Tongue (tissue), 1 donor: ENCODE measurements at regions not wholly inside any gene's neighbourhood (a gene's known extent, or its start where the extent isn't known, plus 50 kb on each side); places are given as distances from the start of the nearest gene placed in this dataset.
"Not testable (repeated sequence)": the region's sequence is repeated elsewhere in the genome, so short reads cannot be mapped to it uniquely, and the experiment has no call there.

Experiments used
- DNase-seq: peaks from one replicate; pipeline ENCODE4 v3.0.0-alpha.2; 2015

GRCh38 chr4:174005422-174005821 lies 278.0 kb downstream of the FBXO8 start:
- peak; percentile 55 for DNase-seq

- DNase-seq, result no peak
Measured at GRCh38 chr4:173998471-173999144, 284.9 kb downstream of the FBXO8 start.

DNA sequence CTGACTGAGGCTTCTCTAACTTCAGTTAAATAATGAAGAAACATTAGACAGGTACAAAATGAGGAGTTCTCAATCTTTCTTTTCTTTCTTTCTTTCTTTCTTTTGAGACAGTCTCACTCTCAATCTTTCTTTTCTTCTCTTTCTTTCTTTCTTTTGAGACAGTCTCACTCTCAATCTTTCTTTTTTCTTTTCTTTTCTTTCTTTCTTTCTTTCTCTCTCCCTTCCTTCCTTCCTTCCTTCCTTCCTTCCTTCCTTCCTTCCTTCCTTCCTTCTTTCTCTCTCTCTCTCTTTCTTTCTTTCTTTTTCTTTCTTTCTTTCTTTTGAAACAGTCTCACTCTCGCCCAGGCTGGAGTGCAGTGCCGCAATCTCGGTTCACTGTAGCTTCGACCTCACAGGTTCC lies 287.7 kb downstream of the FBXO8 start:
- DNase-seq, result not testable (repeated sequence)

GRCh38 chr4:173991814-173992213 lies 291.7 kb downstream of the FBXO8 start:
- DNase-seq, result no peak

DNA sequence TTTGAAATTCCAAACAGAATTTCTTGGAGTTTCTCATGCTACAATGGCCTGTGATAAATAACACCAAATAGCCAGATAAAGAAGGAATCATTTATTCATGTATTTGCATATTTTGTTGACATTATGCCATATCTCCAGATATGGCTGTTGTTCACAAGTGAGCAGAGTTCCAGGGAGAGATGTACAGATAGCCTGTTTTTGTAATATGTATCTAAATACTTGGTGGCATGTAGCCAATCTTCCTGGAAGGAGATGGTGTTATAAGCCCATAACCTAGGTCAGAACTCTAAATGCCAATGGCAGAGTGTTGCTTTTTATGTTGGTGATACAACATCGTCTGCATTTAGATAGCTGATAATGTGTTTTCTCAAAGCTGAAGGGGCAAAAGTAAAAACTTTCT lies 292.2 kb downstream of the FBXO8 start:
- DNase-seq, result no peak

DNA sequence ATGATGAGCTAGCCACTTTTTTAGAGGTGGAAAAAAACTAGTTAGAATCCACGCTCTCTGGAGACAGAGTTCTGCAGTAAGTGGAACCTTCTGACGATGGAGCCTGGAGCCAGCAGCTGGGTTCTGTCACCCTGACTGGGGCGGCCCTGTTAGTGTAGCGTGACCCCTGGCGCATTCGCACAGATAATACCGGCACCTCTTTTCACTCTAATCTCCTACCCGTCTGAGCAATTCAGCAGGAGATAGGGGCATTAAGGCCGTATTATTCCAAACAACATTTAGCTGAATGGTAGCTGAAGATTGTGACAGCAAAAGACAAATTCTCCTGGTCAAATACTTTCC lies 292.6 kb downstream of the FBXO8 start:
- peak; percentile 35 for DNase-seq

DNA sequence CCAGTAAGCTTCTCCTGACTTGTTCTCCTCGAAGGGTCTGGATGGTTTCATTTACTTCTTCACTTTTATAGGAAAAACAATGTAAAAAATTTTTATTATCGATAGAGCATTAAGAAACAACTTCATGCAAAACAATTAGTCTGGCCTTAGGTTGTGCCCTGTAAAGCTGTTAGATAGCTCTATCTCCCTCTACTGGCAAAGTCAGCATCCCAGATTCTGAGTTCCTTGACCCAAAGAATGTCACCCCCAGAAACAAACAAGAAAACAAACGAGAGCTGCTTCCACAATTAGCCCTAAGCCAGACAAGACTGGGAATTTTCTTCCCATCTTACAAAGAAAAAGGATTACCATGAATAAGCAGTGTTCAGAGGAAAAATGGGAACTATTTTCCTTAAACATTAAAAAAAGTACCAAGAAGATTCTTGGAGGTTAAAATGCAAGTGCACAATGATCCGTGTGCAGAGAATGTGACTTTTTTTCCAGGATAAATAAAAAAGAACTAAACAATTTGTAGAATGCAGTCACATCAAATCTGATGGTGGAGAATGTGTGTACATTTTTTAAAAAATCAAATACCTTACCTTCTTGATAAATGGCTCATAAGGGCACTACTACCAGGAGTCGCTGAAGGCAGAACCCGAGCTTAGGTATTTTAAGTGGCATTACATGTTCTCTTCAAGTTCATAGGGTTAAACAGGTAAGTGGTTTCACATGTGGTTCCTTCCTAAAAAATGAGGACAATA lies 293.2 kb downstream of the FBXO8 start:
- peak; percentile 47 for DNase-seq

DNA sequence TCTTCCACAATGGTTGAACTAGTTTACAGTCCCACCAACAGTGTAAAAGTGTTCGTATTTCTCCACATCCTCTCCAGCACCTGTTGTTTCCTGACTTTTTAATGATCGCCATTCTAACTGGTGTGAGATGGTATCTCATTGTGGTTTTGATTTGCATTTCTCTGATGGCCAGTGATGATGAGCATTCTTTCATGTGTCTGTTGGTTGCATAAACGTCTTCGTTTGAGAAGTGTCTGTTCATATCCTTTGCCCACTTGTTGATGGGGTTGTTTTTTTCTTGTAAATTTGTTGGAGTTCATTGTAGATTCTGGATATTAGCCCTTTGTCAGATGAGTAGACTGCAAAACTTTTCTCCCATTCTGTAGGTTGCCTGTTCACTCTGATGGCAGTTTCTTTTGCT lies 319.9 kb downstream of the FBXO8 start:
- DNase-seq, result not testable (repeated sequence)

DNA sequence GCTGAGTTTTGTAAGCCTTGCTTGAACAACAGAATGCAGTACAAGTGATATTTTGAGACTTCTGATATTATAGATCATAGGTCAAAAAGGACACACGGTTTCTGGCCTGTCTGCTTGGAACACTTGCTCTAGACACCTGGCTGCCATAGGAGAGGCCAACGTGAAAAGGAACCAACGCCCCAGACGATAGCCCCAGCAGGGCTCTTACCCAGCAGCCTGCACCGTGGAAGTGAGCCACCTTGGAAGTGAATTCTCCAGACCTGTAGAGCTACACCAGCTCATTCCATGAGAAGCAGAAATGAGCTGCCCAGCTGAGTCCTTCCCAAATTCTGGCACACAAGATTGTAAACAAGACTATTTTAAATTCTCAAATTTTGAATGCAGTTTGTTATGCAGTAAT lies 323.1 kb downstream of the FBXO8 start:
- no peak for DNase-seq

- no peak for DNase-seq
Measured at GRCh38 chr4:173958445-173958844, 325.0 kb downstream of the FBXO8 start.

DNA sequence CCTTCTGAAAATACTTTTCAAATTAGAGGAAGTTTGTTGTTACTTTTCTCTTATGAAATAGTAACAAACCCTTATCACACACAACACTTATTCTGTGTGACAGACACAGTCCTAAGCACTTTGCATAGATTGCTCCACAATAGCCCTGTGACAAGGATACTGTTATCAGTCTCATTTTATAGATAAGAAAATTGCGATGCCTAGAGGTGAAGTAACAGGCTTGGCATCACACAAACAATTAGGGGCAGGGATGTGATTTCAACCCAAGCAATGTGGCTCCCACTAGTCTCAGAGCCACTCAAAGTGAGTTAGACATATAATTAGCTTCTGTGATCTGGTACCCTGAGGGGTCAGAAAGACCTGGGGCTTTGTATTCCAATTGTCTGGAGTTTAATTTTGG lies 339.9 kb downstream of the FBXO8 start:
- DNase-seq, result no peak

- no peak for DNase-seq
Measured at GRCh38 chr4:173940146-173940545, 343.3 kb downstream of the FBXO8 start.

- DNase-seq, result no peak
Measured at GRCh38 chr4:173937631-173938270, 345.7 kb downstream of the FBXO8 start.

DNA sequence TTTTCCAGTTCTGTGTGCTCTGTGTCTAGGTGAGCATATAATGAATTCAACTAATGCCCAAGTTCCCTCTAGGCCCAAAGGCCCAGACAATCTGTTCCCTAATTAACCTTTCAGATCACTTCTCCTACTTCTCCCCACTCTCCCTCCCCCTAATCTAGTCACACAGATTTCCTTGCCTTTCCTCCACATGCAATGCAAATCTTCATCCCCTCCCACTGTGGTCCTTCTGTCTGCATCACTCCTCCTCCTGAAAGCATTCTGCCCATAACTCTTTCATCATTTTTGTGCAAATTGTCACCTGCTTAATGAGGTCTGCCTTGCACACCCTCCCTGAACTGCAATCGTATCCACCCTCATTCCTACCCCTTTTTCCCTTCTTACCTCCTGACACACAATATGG lies 346.6 kb downstream of the FBXO8 start:
- DNase-seq, result no peak

GRCh38 chr4:173935622-173936405 lies 347.7 kb downstream of the FBXO8 start:
- no peak for DNase-seq

GRCh38 chr4:173934933-173935620 lies 348.4 kb downstream of the FBXO8 start:
- no peak for DNase-seq

GRCh38 chr4:173934201-173934600 lies 349.3 kb downstream of the FBXO8 start:
- DNase-seq, result no peak

DNA sequence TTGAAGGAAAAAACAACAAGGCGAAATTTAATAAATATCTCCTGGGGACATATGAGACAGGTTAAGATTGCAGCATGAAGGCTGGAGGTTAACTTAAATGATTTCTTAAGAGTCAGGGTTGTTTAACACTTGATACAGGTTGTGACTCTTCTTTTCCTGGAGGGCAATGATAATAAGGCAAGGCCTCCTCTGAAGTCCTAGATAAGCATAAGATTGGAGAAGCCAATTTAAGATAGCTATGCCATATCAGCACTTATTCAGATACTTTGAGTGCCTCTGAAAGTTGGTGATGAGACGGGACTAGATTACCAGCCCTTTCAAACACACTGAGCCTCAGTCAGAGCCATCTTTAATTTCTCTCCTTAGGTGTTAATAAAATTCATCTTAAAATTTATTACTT lies 350.8 kb downstream of the FBXO8 start:
- no peak for DNase-seq

DNA sequence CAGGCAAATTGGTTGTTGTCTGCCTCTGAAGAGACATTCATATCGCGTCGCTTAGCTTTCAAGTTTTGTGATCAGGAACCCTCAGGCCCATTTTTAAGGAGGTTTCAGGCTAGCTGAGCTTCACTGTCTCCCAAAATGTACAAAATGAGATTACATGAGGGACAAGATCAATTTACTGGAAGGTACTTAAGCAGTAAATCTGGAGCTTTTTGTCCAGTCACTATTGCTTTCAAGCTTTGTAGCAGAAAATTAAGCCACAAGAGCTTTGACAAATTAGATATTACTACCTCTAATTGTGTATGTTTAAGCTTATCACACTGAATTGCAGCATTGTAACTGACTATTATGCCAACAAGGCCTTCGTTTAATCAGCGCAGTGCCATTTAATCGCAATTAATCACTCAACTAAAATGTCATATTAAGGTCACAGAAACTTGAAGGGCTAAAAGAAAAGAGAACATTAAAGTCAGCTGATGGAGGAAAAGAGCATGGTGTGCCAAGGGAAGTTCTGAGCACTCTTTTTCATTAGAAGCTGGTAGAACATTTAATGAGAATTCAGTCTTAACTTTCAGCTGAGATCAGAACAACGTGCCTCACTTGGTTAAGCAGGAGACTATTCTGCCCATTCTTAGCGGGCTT lies 353.0 kb downstream of the FBXO8 start:
- DNase-seq, result no peak

GRCh38 chr4:173929921-173930320 lies 353.5 kb downstream of the FBXO8 start:
- no peak for DNase-seq

DNA sequence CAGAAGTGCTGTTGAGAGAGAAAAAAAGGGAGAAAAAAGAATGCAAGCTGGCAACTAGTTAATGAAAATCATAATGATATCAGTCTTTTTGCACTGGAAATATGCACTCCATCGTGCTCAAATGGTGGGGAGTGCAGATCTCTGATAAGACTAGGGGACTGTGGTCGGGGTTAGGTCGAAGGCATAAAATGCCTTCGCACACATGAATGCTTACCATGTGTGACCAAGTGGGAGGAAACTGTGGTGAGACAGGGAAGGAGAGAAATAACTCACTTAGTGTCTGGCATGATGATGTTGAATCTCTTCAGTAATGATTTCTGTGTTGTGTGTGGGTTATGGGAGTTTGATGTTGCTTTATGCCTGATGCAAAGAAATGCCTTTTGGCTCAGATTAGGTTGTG lies 358.9 kb downstream of the FBXO8 start:
- no peak for DNase-seq

DNA sequence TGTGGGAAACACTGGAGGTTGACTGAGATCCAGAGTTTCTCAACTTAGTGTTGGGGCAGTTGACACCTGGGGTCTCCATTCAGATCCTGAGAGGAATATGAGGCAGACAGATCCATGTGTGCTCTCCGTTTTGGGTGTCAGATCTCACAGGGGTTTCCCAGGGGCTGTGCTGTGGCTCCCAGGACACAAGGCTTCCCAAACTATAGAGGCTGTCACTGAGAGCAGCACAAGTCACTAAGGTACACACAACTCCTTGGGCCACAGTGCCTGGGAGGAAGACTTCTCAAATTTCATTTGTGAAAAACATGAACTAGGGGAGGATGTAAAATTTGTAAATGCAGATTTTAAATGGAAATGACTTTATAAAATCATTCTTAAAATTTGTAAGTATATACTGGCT lies 363.6 kb downstream of the FBXO8 start:
- no peak for DNase-seq
